Loucy (cell line): ENCODE measurements at regions not wholly inside any gene's neighbourhood (a gene's known extent, or its start where the extent isn't known, plus 50 kb on each side); places are given as distances from the start of the nearest gene placed in this dataset.
A peak's percentile ranks its signal among the peaks of the same experiment; 100 is the strongest.

Experiments
- H2AFZ ChIP-seq: fragments of 200-600 bp; sonication (generic); 2 replicates; pipeline ENCODE4 v1.6.0; 2016; ENCODE audit warnings: antibody characterized with exemption, mild to moderate bottlenecking, low read length, moderate library complexity
- H3F3A ChIP-seq: fragments of 200-600 bp; 2 replicates; pipeline ENCODE4 v1.6.0; 2016; ENCODE audit warnings: antibody characterized with exemption, low read depth, mild to moderate bottlenecking
- H3K27me3 ChIP-seq: fragments of 200-600 bp; sonication (generic); 2 replicates; pipeline ENCODE4 v1.6.1; 2014; ENCODE audit warnings: low read length, mild to moderate bottlenecking; ENCODE audit not compliant: insufficient read depth, poor library complexity, severe bottlenecking
- H3K36me3 ChIP-seq: fragments of 200-600 bp; sonication (generic); 2 replicates; pipeline ENCODE4 v1.6.1; 2016; ENCODE audit warnings: low read length; ENCODE audit not compliant: insufficient read depth
- H3K4me1 ChIP-seq: fragments of 200-600 bp; sonication (generic); 2 replicates; pipeline ENCODE4 v1.5.1; 2014; ENCODE audit warnings: low read length, mild to moderate bottlenecking; ENCODE audit not compliant: insufficient read depth, poor library complexity, severe bottlenecking
- H3K4me2 ChIP-seq: fragments of 200-600 bp; sonication (generic); 2 replicates; pipeline ENCODE4 v1.6.0; 2014; ENCODE audit warnings: antibody characterized with exemption, low read length, low read depth, mild to moderate bottlenecking; ENCODE audit not compliant: poor library complexity, severe bottlenecking
- H3K4me3 ChIP-seq: fragments of 200-600 bp; sonication (generic); 2 replicates; pipeline ENCODE4 v1.5.1; 2014; ENCODE audit warnings: low read length, mild to moderate bottlenecking, mixed read lengths; ENCODE audit not compliant: poor library complexity, severe bottlenecking
- H3K79me2 ChIP-seq: fragments of 200-600 bp; sonication (generic); 2 replicates; pipeline ENCODE4 v1.6.1; 2014; ENCODE audit warnings: low read length; ENCODE audit not compliant: insufficient read depth
- H3K9ac ChIP-seq: fragments of 200-600 bp; sonication (generic); 2 replicates; pipeline ENCODE4 v1.6.0; 2014; ENCODE audit warnings: mild to moderate bottlenecking, low read depth, low read length, moderate library complexity; ENCODE audit not compliant: poor library complexity, severe bottlenecking
- H3K9me2 ChIP-seq: fragments of 200-600 bp; sonication (generic); replicated peaks from 2 replicates; pipeline ENCODE4 v1.6.1; 2016; ENCODE audit warnings: low read depth, low read length, mixed read lengths
- H3K9me3 ChIP-seq: fragments of 200-600 bp; sonication (generic); 2 replicates; pipeline ENCODE4 v1.6.1; 2014; ENCODE audit warnings: mild to moderate bottlenecking, antibody characterized with exemption, low read length, low read depth; ENCODE audit not compliant: insufficient read depth
- H4K20me1 ChIP-seq: fragments of 200-600 bp; sonication (generic); 2 replicates; pipeline ENCODE4 v1.6.0; 2014; ENCODE audit warnings: antibody characterized with exemption, low read length, mild to moderate bottlenecking; ENCODE audit not compliant: insufficient read depth, poor library complexity, severe bottlenecking
- CTCF ChIP-seq: fragments of 200-600 bp; sonication (generic); conservative IDR thresholded peaks from 2 replicates; pipeline ENCODE4 v1.5.1; 2014; ENCODE audit warnings: mild to moderate bottlenecking, antibody characterized with exemption, low read length
- EZH2phosphoT487 ChIP-seq: fragments of 200-600 bp; IDR thresholded peaks from 2 replicates; pipeline ENCODE4 v1.6.1; 2018; ENCODE audit warnings: antibody characterized with exemption, mild to moderate bottlenecking, moderate library complexity, borderline replicate concordance

- no peaks in the 10 kb centered on the region for H3K79me2 ChIP-seq
- H3K9ac ChIP-seq, result peak overlapping the region; percentile 51
- H3K4me3 ChIP-seq, result peak overlapping the region; percentile 55
- no peaks in the 10 kb centered on the region for H3K9me2 ChIP-seq
- no peak overlapping the region for H2AFZ ChIP-seq
- H3F3A ChIP-seq, result no peaks in the 10 kb centered on the region
- H3K36me3 ChIP-seq, result no peaks in the 10 kb centered on the region
- no peaks in the 10 kb centered on the region for H3K27me3 ChIP-seq
- H3K4me2 ChIP-seq, result peak overlapping the region; percentile 66
- no peaks in the 10 kb centered on the region for H3K9me3 ChIP-seq
- no peaks in the 10 kb centered on the region for H4K20me1 ChIP-seq
- TF ChIP-seq EZH2phosphoT487, result no peak
- TF ChIP-seq CTCF, result no peak
- H3K4me1 ChIP-seq, result peaks cover 43% of the 10 kb centered on the region
These were observed 985.4 kb downstream of the TMEM121 start for GRCh38 chr14:106511800-106512198.

GRCh38 chr14:106513302-106513701 lies 986.9 kb downstream of the TMEM121 start:
- no peak overlapping the region for H3K4me2 ChIP-seq
- H3F3A ChIP-seq, result no peaks in the 10 kb centered on the region
- no peak overlapping the region for H3K4me3 ChIP-seq
- no peaks in the 10 kb centered on the region for H4K20me1 ChIP-seq
- H3K27me3 ChIP-seq, result no peaks in the 10 kb centered on the region
- H3K9me3 ChIP-seq, result no peaks in the 10 kb centered on the region
- TF ChIP-seq EZH2phosphoT487 (no peak), CTCF (no peak)
- H3K9ac ChIP-seq, result no peak overlapping the region
- no peaks in the 10 kb centered on the region for H3K36me3 ChIP-seq
- no peak overlapping the region for H2AFZ ChIP-seq
- no peaks in the 10 kb centered on the region for H3K9me2 ChIP-seq
- H3K4me1 ChIP-seq, result peaks cover 37% of the 10 kb centered on the region
- no peaks in the 10 kb centered on the region for H3K79me2 ChIP-seq

- no peaks in the 10 kb centered on the region for H3K36me3 ChIP-seq
- H3K4me2 ChIP-seq, result peak overlapping the region; percentile 34
- peak; percentile 78 for TF ChIP-seq CTCF
- no peak for TF ChIP-seq EZH2phosphoT487
- H3K79me2 ChIP-seq, result no peaks in the 10 kb centered on the region
- peak overlapping the region; percentile 69 for H2AFZ ChIP-seq
- H3K4me3 ChIP-seq, result no peak overlapping the region
- no peaks in the 10 kb centered on the region for H3K9me2 ChIP-seq
- no peaks in the 10 kb centered on the region for H3K9me3 ChIP-seq
- H3K4me1 ChIP-seq, result peaks cover 7% of the 10 kb centered on the region
- no peak overlapping the region for H3K9ac ChIP-seq
- H3K27me3 ChIP-seq, result no peaks in the 10 kb centered on the region
- no peaks in the 10 kb centered on the region for H4K20me1 ChIP-seq
- no peaks in the 10 kb centered on the region for H3F3A ChIP-seq
These were observed 991.9 kb downstream of the TMEM121 start for GRCh38 chr14:106518054-106518943.
